Pancreas (tissue), 10 donors: ENCODE measurements at regions not wholly inside any gene's neighbourhood (a gene's known extent, or its start where the extent isn't known, plus 50 kb on each side); places are given as distances from the start of the nearest gene placed in this dataset.

Source experiments
- ATAC-seq, 4 donors: fragments of 200-7000 bp; cut with Tn5 transposase; one replicate each; pipeline versions ENCODE4 v1.8.0 to v1.9.1; 2020; ENCODE audit warnings: mild to moderate bottlenecking in 4 of 4, moderate library complexity in 4 of 4
- DNase-seq, 6 donors: peaks; one replicate each; pipeline ENCODE4 v3.0.0-alpha.2; 2020
- FAIRE-seq: peaks from 2 replicates; lab custom pipeline; 2012; peaks lifted over from hg19 to GRCh38; lab: Jason Lieb, UNC
- H3K27ac ChIP-seq, 4 donors: fragments of 200-600 bp; sonication (generic); 1 replicate in 3 of 4; 2 replicates in 1 of 4; pipeline versions ENCODE4 v1.5.0 to v1.8.0; 2020
- H3K27me3 ChIP-seq, 4 donors: fragments of 200-600 bp; one replicate each; pipeline ENCODE4 v1.8.0; 2021
- H3K36me3 ChIP-seq, 3 donors: fragments of 200-600 bp; sonication (generic) in 1 of 3; one replicate each; pipeline versions ENCODE4 v1.5.0 to v1.8.0; 2020 to 2021
- H3K4me1 ChIP-seq, 3 donors: fragments of 200-600 bp; one replicate each; pipeline ENCODE4 v1.8.0; 2021
- H3K4me3 ChIP-seq, 4 donors: fragments of 200-600 bp; sonication (generic) in 2 of 4; one replicate each; pipeline versions ENCODE4 v1.5.0 to v1.8.0; 2020 to 2021
- H3K9me3 ChIP-seq, 4 donors: fragments of 200-600 bp; one replicate each; pipeline ENCODE4 v1.8.0; 2021
- WGBS, 2 donors: extraction: QIAGEN DNeasy Blood & Tissue Kit; methylation state at CpG; one replicate each; pipeline ENCODE4 v1.1.7; 2013; 5-methylcytosine and 5-hydroxymethylcytosine counted together
- intact Hi-C, 3 donors: fragments of 100-400 bp; cut with DNase I; formaldehyde crosslinking; loops; one replicate each; pipeline versions ENCODE4 v1.11.1 to v1.14.2; 2022
- TF ChIP-seq, protein P1 (sequence below), 4 donors: fragments of 200-600 bp; sonication (generic) in 3 of 4; IDR thresholded peaks; one replicate each; pipeline versions ENCODE4 v1.5.0 to v1.8.0; 2021; ENCODE audit warnings: antibody characterized with exemption in 4 of 4
- donor health status: healthy with polysubstance abuse.
- donor health status: DM: no; HTN: no; CAD: no; lungs with moderate emphysema.
- donor health status: DM: no; HTN: no; CAD: no.
- donor health status: control.
- donor health status: control.
- donor health status: Bipolar disorder and iron deficiency.
- donor health status: DM: yes; HTN: yes; CAD: no.
- donor health status: DM: no; HTN: no; CAD: no.
- donor health status: DM: no; HTN: no; CAD: no.
- donor health status: DM: yes; HTN: yes; CAD: no.

DNA sequence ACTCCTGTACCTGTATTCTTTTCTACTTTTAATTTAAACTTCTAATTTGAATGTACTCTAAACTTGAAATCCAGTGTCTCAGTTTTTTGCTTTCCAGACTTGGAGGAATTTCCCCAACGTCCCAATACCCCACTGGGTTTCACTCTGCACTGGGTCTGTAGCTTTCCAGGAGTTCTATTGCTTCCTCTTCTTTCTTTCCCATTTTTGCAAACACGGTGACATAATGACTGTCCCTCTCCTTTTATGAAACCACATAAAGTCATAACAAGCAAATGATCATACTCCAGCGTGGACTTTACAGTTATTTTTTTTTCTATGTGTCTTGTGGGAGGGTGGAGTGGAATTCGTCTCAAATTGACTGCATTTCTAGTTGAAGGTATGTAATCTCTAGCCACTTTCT, 97.1 kb downstream of the FASLG start:
- no peaks in the 10 kb centered on the region for H3K36me3 ChIP-seq
- H3K9me3 ChIP-seq = no peaks in the 10 kb centered on the region
- intact Hi-C loops = no loop called here
- TF ChIP-seq, protein P1, sequence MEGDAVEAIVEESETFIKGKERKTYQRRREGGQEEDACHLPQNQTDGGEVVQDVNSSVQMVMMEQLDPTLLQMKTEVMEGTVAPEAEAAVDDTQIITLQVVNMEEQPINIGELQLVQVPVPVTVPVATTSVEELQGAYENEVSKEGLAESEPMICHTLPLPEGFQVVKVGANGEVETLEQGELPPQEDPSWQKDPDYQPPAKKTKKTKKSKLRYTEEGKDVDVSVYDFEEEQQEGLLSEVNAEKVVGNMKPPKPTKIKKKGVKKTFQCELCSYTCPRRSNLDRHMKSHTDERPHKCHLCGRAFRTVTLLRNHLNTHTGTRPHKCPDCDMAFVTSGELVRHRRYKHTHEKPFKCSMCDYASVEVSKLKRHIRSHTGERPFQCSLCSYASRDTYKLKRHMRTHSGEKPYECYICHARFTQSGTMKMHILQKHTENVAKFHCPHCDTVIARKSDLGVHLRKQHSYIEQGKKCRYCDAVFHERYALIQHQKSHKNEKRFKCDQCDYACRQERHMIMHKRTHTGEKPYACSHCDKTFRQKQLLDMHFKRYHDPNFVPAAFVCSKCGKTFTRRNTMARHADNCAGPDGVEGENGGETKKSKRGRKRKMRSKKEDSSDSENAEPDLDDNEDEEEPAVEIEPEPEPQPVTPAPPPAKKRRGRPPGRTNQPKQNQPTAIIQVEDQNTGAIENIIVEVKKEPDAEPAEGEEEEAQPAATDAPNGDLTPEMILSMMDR (IDR thresholded peaks at IDR 0.05) = no peak
- no peak for FAIRE-seq
- H3K4me3 ChIP-seq = no peak overlapping the region
- no peak overlapping the region for H3K27ac ChIP-seq
- ATAC-seq = no peak
- no peak for DNase-seq
- 58 to 67% methylated on average over 4 of the region's 4 CpGs for WGBS, 2 donors
- no peaks in the 10 kb centered on the region for H3K4me1 ChIP-seq
- H3K27me3 ChIP-seq = no peaks in the 10 kb centered on the region

DNA sequence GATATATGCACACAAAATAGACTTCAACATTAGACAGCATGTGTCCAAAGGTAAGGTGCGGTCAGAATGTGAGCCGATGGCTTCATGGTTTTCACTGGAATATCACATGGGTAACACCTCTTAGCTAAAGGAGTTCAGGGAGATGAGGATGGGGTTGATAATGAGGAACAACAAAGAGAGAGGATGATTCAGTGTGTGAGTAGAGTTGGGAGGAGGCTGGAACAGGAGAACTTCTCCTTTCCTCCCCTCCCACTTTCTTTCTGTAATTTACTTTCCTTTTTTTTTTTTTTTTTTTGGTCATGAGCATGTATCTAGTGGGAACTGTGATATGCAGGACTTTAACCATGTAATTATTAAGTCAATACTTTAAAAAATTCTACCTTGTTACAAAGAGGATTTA, 99.4 kb downstream of the FASLG start:
- FAIRE-seq (no peak), DNase-seq (no peak), ATAC-seq (no peak)
- Histone ChIP-seq H3K9me3 (no peaks in the 10 kb centered on the region), H3K27ac (no peak overlapping the region), H3K27me3 (no peaks in the 10 kb centered on the region), H3K4me3 (no peak overlapping the region), H3K36me3 (no peaks in the 10 kb centered on the region), H3K4me1 (no peaks in the 10 kb centered on the region)
- TF ChIP-seq, protein P1 (IDR thresholded peaks at IDR 0.05) = no peak
- WGBS, 2 donors = 86 to 93% methylated on average over 2 of the region's 2 CpGs
- intact Hi-C loops = no loop called here

DNA sequence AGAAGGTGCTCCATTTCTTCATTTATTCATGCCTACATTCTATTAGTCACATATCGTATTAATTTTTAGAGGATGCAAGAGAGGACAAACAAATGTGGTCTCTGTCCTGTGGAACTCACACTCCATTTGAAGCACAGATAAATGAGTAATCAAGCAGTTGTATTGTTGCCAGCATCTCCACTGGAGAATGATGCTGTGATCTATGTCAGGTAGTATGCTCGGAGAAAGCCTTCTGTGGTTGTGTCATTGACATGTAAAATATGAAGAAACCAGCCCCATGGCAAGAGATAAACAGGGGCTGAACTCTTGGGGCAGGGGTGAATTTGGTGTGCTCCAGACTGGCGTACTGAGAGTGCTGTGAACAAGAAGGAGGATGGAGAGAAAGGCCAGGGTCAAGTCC, 101.2 kb downstream of the FASLG start:
- H3K27me3 ChIP-seq = no peaks in the 10 kb centered on the region
- no peaks in the 10 kb centered on the region for H3K36me3 ChIP-seq
- no peak for ATAC-seq

DNA sequence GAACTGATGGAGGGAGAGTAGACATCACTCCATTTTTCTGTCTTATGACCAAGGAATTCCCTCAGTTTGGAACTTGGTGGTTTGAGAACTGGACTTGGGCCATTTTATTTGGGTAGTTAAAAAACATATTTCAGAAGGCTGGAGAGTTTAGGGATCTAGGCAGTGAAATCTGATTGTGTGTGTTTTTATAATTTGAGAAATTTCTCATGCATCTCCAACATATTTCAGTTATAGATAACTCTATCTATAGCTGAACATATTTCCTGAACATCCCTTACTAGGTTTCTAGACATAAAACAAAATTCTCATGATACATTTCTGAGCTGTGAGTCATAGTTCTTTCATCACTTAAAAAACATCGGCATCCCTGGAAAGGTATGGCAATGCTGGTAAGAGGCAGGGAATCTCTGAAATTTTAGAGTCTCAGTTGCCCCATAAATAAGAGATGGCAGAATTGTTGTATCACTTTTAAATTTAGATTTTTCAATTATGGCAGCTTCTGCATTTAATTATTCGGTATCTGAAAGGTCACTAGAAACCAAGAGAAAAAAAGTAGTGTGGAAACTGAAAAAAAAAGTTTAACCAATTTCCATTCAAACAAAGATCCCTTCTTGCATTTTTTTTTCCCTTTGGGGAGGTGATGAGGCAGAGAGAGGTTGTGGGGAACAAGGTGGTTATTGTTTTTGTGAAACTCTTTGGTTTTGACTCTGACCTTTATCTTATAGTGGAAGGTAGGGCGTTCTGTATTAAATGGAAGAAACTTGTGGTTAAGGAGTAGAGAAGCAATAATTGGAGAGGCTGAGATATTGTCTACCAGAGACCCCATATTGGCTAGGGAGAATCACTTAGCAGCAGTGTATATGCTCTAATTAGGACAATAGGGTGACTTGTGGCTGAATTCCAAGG, 102.9 kb downstream of the FASLG start:
- no peaks in the 10 kb centered on the region for H3K4me1 ChIP-seq
- ATAC-seq (no peak), FAIRE-seq (no peak), DNase-seq (no peak)
- no peak overlapping the region for H3K4me3 ChIP-seq
- intact Hi-C loops = no loop called here
- no peaks in the 10 kb centered on the region for H3K9me3 ChIP-seq
- WGBS, 2 donors = 74 to 76% methylated on average over 3 of the region's 3 CpGs
- H3K27ac ChIP-seq = no peak overlapping the region
- H3K27me3 ChIP-seq = no peaks in the 10 kb centered on the region
- no peaks in the 10 kb centered on the region for H3K36me3 ChIP-seq
- TF ChIP-seq, protein P1 (IDR thresholded peaks at IDR 0.05) = no peak

More for the DNA sequence above, 101.2 kb downstream of the FASLG start:
- no peaks in the 10 kb centered on the region for H3K9me3 ChIP-seq
- H3K4me1 ChIP-seq = no peaks in the 10 kb centered on the region
- 78 to 80% methylated on average over 3 of the region's 3 CpGs for WGBS, 2 donors
- no peak for FAIRE-seq
- TF ChIP-seq, protein P1 (IDR thresholded peaks at IDR 0.05) = no peak
- intact Hi-C loops = no loop called here
- DNase-seq = no peak
- no peak overlapping the region for H3K27ac ChIP-seq
- H3K4me3 ChIP-seq = no peak overlapping the region

DNA sequence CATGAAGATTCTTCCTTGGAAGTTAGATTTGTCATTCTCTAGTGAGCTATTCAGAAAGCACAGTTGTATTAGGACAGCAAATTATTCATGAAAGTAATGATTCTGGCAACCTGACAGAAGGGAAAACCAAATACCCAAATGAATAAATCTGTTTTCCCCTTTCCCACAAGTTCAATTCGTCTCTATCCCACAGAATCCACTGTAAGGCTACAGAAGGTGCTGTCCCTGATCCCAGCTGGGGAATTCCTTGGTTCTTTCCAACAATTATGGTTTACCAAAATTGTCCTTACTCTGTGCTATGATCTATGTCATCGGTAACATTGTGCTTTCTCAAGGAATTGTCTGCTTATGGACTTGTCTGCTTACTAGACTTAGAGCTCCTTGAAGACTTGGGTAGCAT, 104.2 kb downstream of the FASLG start:
- TF ChIP-seq, protein P1 (IDR thresholded peaks at IDR 0.05) = no peak
- Histone ChIP-seq H3K27ac (no peak overlapping the region), H3K9me3 (no peaks in the 10 kb centered on the region), H3K4me3 (no peak overlapping the region), H3K4me1 (no peaks in the 10 kb centered on the region), H3K27me3 (no peaks in the 10 kb centered on the region), H3K36me3 (no peaks in the 10 kb centered on the region)
- DNase-seq (no peak), FAIRE-seq (no peak), ATAC-seq (no peak)
- 51 to 63% methylated on average over 2 of the region's 2 CpGs for WGBS, 2 donors
- intact Hi-C loops = no loop called here
